HG03060 (cell line): ENCODE measurements at regions not wholly inside any gene's neighbourhood (a gene's known extent, or its start where the extent isn't known, plus 50 kb on each side); places are given as distances from the start of the nearest gene placed in this dataset.

ENCODE experiments used
- ATAC-seq: cut with Tn5 transposase; IDR thresholded peaks from one replicate; pipeline ENCODE4 v1.9.1; 2021; ENCODE audit warnings: low read depth, moderate number of reproducible peaks; ENCODE audit not compliant: unreplicated experiment

GRCh38 chr5:6806668-6807067, 93.4 kb downstream of the TENT4A start:
- ATAC-seq: no peak

DNA sequence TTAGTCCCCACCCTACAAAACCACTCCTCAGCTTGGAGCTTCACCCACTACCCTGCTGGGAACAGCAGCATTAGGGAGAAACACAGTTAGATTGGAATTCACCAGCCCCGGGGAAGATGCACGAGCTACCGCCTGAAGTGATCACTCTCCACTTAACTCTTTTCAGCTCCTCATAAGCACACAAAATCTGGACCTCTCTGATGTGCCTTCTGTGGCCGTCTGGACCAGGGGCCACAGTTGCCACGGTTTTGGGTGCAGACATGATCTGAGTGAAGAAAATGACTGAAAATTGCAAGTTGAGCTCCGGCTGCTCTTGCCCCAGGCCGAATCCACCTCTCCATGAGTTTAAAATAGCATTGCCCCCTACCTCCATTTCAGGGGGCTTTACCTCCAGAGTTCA, 95.2 kb downstream of the TENT4A start:
- ATAC-seq: no peak

GRCh38 chr5:6810641-6811405, 97.6 kb downstream of the TENT4A start:
- ATAC-seq: no peak

- ATAC-seq: no peak
Measured at GRCh38 chr5:6812091-6812490, 98.9 kb downstream of the TENT4A start.

GRCh38 chr5:6812800-6813731, 99.8 kb downstream of the TENT4A start:
- no peak for ATAC-seq

- ATAC-seq: no peak
Measured at GRCh38 chr5:6814816-6815215, 101.6 kb downstream of the TENT4A start.

DNA sequence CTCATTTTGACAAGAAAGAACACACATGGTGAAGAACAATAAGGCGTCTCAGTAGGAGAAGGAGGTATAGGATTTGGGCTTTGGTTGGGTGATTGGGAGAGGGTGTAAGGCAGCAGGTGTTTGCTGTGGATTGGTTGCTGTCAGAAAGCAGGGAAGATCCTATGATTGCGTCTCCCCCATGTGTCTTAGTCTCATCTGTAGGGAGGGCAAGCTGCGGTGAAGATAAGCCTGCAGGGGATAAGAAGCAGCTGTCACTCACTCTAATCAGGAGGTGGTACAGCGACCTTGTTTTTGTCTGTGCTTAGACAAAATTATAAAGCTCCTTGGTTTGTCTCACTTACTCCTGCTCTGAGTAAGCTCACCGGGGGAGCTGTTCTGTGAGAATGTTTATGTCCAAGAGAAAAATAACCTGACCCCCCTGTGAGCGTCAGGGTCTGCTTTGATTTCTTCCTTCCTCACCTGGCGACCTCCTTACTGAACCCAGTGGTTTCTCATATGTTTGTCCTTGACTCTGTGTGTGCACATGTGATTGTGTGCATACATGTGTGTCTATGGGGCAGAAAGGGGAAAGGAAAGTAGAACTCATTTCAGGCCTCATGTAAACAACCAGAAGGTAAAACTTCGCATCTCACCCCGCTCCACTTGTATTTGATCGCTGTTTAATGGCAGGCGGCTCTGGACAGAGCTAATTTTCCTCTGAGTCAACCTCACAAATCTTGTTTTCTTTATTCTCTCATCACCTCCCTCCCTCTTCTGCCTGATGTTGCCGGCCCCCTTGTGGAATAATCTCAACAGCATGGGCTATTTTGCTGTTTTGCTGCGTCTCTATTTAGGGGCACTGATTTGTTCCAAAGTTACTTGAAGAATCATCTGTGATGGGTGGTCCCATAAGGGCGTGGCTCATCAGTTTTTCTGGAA, 105.6 kb downstream of the TENT4A start:
- no peak for ATAC-seq

DNA sequence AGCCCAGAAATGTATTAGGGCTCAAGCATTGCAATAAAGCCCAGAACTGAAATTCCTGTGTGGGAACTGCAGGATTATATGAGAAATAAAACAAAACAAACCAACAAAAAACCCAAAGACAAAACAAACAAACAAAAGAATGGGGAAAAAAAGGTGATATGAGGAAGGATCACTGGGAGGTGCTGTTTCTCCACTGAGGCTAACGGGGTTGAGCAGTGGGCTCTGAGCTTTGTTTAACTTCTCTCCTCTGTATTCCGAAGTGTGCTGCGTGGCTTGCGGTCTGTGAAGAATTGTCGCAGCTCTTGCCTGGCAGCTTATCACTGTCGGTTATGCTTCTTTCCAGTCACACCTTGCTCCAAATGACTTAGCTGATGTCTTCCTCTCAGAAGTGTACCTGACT, 106.3 kb downstream of the TENT4A start:
- ATAC-seq: no peak

DNA sequence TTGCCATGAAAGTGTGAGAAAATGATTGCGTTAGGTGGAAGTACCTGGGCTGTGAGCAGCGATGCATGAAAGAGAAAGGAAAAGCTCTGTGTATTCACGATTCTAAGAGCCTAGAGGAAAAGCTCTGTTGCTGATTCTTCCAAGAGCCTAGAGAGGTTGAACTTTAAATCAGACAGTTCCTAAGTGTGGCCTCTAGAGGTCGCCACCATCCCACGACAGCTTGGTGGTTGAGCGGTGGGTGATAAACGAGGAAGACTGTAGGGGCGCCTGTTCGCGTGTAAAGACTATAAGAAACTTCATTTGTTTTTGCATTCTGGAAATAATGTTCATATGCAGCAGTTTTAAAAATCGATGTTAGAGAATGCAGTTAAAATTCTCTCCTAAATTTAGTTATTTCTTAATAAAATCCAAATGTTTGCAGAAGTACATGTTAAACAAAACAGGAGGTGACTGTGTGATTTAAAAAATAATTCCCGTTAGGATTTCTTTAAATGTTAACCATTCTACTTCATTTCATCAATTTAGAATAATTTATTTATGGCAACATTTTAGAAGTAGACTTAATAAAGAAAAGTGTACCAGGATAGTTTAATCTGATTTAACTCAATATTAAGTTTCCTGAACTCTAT, 107.7 kb downstream of the TENT4A start:
- peak; percentile 41 for ATAC-seq

GRCh38 chr5:6822068-6822467, 108.8 kb downstream of the TENT4A start:
- no peak for ATAC-seq

DNA sequence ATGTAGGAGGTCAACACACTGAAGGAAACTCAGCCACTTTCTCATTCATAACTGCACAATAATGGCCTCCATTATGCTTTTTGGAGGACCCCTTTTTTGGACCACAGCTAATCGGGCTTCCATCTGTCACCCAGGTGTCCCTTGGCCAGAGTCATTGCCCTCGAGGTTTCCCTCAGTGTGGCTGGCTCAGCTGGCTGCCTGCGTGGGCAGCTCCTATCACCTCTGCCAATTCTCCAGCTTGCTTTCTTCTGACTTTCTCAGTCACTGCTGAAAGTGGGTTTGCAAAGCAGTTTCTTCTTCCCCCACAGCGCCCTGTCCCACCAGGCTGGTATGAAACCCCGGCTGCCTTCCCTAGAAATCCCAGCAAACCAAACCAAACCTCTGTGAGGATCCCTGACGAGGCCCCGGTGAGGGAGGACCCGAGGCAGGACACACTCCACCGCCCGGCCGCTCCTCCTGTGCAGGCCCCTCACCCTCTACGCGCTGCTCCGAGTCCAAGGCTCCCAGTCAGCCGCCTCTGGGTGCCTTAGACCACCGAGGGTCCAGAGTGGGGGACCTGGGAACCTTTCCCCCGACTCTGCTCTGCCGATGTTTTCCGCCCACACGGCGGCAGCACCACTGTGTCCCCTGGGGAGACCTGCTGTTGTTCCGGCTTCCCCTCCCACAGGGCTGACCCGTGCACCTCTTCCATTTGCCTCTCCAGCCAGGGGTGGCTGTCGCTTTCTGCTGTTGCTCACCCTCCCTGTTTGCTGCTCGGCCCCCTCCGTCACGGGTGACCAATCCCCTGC, 109.5 kb downstream of the TENT4A start:
- no peak for ATAC-seq

DNA sequence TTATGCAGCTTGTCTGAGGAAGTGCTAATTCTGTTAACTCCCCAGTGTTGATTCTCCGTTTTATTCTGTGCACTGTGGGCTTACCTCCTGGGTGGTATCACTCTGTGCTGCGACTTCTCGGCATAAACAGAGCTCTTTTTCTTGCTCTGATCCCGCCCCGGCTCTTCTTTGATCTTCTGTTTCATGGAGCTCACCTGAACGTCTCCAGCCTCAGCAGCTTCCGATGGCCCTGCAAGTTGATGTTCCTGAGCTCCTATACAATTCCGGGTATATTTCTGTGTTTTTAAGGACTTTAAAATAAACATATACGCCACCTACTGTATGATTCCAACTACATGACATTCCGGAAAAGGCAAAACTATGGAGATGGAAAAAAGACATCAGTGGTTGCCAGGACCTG, 110.8 kb downstream of the TENT4A start:
- no peak for ATAC-seq

DNA sequence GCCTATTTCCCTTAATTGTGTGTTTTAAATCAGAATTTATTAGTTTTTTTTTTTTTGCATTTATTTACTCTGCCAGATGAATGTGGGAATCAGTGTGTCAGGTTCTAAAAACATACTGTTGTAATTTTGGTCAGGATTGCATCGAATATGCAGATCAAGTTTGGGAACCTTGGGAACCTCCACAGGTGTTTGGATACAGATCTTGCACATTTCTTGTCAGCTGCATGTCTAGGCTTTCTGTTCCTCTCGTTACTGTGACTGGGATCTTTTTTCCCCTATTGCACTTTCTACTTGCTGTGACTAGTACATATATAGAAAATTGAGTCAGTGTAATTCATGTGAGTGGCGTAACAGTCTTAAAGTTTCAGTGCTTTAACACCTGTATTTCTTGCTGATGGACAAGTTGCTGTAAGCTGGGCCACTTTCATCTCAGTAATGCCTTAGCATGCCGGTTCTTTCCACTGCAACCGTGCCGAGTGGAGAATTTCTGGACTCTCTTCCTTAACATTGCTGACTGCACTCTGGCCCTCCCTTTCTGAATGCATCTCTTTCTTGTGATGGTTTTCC, 112.5 kb downstream of the TENT4A start:
- no peak for ATAC-seq

- no peak for ATAC-seq
Measured at GRCh38 chr5:6826756-6827155, 113.5 kb downstream of the TENT4A start.

DNA sequence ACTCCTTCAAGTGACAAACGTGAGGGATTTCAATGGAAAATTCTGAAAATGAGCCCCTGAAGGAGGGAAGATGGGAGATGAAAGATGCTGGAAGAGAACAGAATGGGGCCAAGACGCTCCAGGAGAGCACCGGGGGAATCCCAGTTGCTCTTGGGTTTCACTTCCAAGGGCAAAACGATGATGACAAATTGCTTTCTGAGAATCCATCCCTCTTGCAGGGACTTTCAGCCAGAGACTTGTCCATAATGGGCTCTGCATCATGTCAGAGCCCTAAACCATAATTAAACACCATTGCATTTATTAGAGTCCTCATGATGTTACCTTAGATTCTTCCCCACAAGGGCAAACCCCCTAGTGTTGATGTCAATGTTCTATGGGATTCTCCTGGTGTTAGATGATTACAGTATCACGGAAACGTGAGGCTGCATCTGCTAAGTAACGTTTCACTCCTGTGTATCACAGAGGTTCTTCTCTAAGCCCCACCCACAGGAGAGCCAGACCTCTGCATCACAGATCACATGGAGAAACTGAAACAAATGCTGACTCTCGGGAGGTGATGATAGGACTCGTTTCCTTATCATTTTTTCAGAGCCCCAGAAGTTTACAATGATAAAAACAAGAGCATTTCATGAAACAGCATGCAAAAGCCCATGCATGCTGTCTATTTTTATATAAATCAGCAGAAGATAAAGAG, 114.4 kb downstream of the TENT4A start:
- ATAC-seq: peak; percentile 50

- peak; percentile 64 for ATAC-seq
Measured at GRCh38 chr5:6829150-6829784, 116.0 kb downstream of the TENT4A start.

GRCh38 chr5:6830643-6831239, 117.5 kb downstream of the TENT4A start:
- ATAC-seq: no peak
